H1 (cell line): ENCODE measurements at regions not wholly inside any gene's neighbourhood (a gene's known extent, or its start where the extent isn't known, plus 50 kb on each side); places are given as distances from the start of the nearest gene placed in this dataset.

Experiments used
- BCL11A ChIP-seq, 2 experiments: IDR thresholded peaks; one replicate each; pipeline ENCODE4 v1.6.1; 2011; ENCODE audit warnings: low read depth in 2 of 2, low read length in 2 of 2, mild to moderate bottlenecking in 2 of 2
- CHD1 ChIP-seq: IDR thresholded peaks from 2 replicates; pipeline ENCODE4 v1.6.1; 2012; ENCODE audit warnings: low read depth, low read length, improper control_type of control experiment
- CREB1 ChIP-seq: IDR thresholded peaks from 2 replicates; pipeline ENCODE4 v1.6.1; 2012; ENCODE audit warnings: inconsistent platforms
- CTCF ChIP-seq, 3 experiments: IDR thresholded peaks; 1 replicate in 2 of 3; 2 replicates in 1 of 3; pipeline versions ENCODE4 v1.5.1 to v1.6.1; 2011; ENCODE audit warnings: low read length in 3 of 3, mild to moderate bottlenecking in 3 of 3, inconsistent platforms in 2 of 3, low read depth in 1 of 3, moderate library complexity in 1 of 3; ENCODE audit not compliant: insufficient read depth in 1 of 3; ENCODE audit errors: control extremely low read depth in 1 of 3
- EP300 ChIP-seq, 2 experiments: IDR thresholded peaks; 1 replicate in 1 of 2; 2 replicates in 1 of 2; pipeline ENCODE4 v1.6.1; 2011 to 2012; ENCODE audit warnings: low read depth in 2 of 2, low read length in 2 of 2, mild to moderate bottlenecking in 2 of 2, borderline replicate concordance in 1 of 2, inconsistent platforms in 1 of 2, moderate library complexity in 1 of 2
- NRF1 ChIP-seq: IDR thresholded peaks from 2 replicates; pipeline ENCODE4 v1.6.1; 2011; ENCODE audit warnings: mild to moderate bottlenecking, low read depth, low read length, improper control_type of control experiment
- POLR2A ChIP-seq, 2 experiments: IDR thresholded peaks; 1 replicate in 1 of 2; 2 replicates in 1 of 2; pipeline ENCODE4 v1.6.1; 2011; ENCODE audit warnings: low read depth in 2 of 2, low read length in 2 of 2, mild to moderate bottlenecking in 2 of 2; ENCODE audit errors: control extremely low read depth in 1 of 2
- RAD21 ChIP-seq, 2 experiments: IDR thresholded peaks in 1 of 2; conservative IDR thresholded peaks in 1 of 2; 2 replicates each; pipeline ENCODE4 v1.6.1; 2011; ENCODE audit warnings: low read depth in 2 of 2, low read length in 2 of 2, improper control_type of control experiment in 1 of 2, inconsistent platforms in 1 of 2, mild to moderate bottlenecking in 1 of 2, moderate library complexity in 1 of 2
- RFX5 ChIP-seq: IDR thresholded peaks from 2 replicates; pipeline ENCODE4 v1.6.1; 2011; ENCODE audit warnings: low read depth, low read length, improper control_type of control experiment, borderline replicate concordance
- RXRA ChIP-seq: IDR thresholded peaks from 2 replicates; pipeline ENCODE4 v1.6.1; 2011; ENCODE audit warnings: low read depth, mild to moderate bottlenecking, low read length, moderate library complexity; ENCODE audit not compliant: insufficient read depth
- SP1 ChIP-seq: IDR thresholded peaks from 2 replicates; pipeline ENCODE4 v1.6.1; 2011; ENCODE audit warnings: low read depth, low read length
- TCF12 ChIP-seq: IDR thresholded peaks from 2 replicates; pipeline ENCODE4 v1.6.1; 2011; ENCODE audit warnings: low read depth, mild to moderate bottlenecking, low read length
- TEAD4 ChIP-seq: IDR thresholded peaks from 2 replicates; pipeline ENCODE4 v1.6.1; 2012; ENCODE audit warnings: low read depth, low read length, inconsistent platforms, mixed read lengths
- TF ChIP-seq, protein P1 (sequence below): IDR thresholded peaks from 2 replicates; pipeline ENCODE4 v1.6.1; 2012; ENCODE audit warnings: low read length, inconsistent platforms

- no peak for TF ChIP-seq CTCF (IDR thresholded peaks at IDR 0.05; ENCODE audit: control extremely low read depth in 1 of 3, insufficient read depth in 1 of 3, low read depth in 1 of 3, low read length in 3 of 3)
- TF ChIP-seq, protein P1, sequence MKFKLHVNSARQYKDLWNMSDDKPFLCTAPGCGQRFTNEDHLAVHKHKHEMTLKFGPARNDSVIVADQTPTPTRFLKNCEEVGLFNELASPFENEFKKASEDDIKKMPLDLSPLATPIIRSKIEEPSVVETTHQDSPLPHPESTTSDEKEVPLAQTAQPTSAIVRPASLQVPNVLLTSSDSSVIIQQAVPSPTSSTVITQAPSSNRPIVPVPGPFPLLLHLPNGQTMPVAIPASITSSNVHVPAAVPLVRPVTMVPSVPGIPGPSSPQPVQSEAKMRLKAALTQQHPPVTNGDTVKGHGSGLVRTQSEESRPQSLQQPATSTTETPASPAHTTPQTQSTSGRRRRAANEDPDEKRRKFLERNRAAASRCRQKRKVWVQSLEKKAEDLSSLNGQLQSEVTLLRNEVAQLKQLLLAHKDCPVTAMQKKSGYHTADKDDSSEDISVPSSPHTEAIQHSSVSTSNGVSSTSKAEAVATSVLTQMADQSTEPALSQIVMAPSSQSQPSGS, result no peak
- no peak for TF ChIP-seq BCL11A (IDR thresholded peaks at IDR 0.05; ENCODE audit: low read depth in 2 of 2, low read length in 2 of 2)
- no peak for TF ChIP-seq NRF1
- TF ChIP-seq CREB1, result no peak
- TF ChIP-seq POLR2A (IDR thresholded peaks at IDR 0.05; ENCODE audit: control extremely low read depth in 1 of 2, low read depth in 2 of 2, low read length in 2 of 2), result no peak
- no peak for TF ChIP-seq RXRA
- TF ChIP-seq RAD21 (IDR thresholded peaks at IDR 0.05 in 1 of 2, conservative IDR thresholded peaks at IDR 0.05 in 1 of 2; ENCODE audit: low read depth in 2 of 2, low read length in 2 of 2), result no peak
- TF ChIP-seq EP300 (IDR thresholded peaks at IDR 0.05; ENCODE audit: borderline replicate concordance in 1 of 2, low read depth in 2 of 2, low read length in 2 of 2), result no peak
- no peak for TF ChIP-seq TCF12
- TF ChIP-seq CHD1, result no peak
- no peak for TF ChIP-seq TEAD4
- TF ChIP-seq SP1, result no peak
- no peak for TF ChIP-seq RFX5
These were observed 184.3 kb downstream of the ANXA2 start for GRCh38 chr15:60213377-60214000.
